Fibroblast of gingiva (primary cell): ENCODE measurements at regions not wholly inside any gene's neighbourhood (a gene's known extent, or its start where the extent isn't known, plus 50 kb on each side); places are given as distances from the start of the nearest gene placed in this dataset.
"Not testable (repeated sequence)": the region's sequence is repeated elsewhere in the genome, so short reads cannot be mapped to it uniquely, and the experiment has no call there.

Source experiments
- DNase-seq: peaks from one replicate; pipeline ENCODE4 v3.0.0-alpha.2; 2011; ENCODE audit warnings: low read depth

DNA sequence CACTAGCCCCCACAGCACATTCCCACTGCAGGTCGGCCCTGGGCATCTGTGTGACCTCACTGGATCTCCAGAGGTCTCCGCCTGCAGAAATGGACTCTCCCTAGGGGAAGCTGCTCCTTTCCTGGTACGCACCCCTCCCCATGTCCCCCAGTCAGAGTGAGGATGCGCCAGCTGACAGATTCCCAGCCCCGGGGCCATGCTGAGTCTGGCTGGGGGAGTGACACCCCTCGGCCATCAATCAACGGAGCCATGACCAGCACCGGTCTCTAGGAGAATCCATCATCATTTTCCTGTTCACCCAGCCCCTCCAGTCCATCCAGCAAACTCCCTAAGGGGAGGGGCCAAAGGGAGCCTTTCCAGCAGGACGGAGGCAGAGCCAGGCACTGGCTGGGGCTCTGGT lies 68.7 kb upstream of the PAX7 start:
- DNase-seq, result no peak

DNA sequence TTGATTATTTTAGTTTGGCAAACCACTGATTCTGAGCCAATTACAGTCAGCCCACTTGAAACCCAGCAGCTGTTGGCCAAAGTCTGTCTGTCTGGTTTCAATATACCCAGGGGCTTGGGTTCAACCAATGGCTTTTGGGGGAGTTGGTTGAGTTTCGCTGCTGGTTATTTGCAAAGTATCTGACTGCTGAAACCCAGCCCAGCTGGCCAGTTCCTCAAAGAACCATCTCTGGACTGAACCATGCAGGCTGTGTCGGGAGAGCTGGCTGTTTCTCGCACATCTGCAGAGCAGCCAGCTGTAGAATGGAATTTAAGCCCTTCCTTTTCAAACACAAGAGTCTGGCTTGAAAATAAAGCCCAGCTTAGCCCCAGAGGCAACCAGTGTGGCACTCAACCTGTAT lies 66.0 kb upstream of the PAX7 start:
- no peak for DNase-seq

DNA sequence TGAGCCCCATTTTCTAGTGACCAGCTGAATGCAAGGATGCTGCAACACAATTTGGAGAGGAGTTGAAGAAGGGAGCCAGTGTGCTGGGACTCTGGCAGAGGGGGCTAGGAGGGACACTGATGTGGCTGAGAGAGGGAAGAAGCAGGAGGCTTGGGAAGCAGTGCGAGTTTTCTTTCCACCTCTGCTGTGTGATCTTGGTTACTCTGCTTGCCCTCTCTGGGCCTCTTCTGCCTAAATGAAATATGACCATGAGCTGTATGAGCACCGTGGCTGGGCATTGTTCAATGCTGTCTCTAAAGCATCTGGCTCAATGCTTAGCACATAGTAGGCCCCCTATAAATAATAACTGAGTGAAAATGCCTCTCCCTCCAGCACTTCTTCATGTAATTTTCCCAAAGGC lies 65.3 kb upstream of the PAX7 start:
- no peak for DNase-seq

DNA sequence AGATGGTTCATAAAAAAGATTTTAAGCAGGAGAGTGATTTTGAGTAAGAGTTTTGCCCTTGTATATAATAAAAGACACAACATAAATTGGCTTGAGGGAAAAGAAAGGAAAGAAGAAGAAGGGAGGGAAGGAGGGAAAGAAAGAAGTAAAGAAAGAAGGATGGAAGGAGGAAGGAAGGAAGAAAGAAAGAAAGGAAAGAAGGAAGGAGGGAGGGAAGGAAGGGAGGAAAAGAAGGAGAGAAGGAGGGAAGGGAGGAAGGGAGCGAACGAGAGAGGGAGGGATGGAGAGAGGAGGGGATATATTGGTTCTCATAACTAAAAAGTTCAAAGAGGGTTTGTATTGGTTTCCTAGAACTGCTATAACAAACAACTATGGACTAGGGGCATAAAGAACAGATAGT lies 62.2 kb upstream of the PAX7 start:
- no peak for DNase-seq

DNA sequence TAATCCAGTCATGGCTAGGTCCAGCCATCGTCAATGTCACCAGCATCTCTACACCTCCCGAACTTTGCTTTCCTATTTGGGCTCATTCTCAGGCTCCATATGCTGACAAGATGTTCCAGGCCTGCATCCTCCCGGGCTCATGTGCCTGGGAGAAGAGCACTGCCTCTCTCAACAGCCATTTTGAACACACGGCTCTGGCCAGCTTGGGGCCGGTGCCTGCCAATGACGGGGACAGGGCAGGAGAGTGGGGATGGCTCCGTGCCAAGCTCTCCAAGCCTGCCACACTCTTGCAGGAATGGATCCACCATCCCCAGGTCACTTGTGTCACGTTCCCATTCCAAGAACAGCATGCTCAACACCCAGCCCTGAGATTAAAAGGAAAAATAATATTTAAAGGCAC lies 61.4 kb upstream of the PAX7 start:
- no peak for DNase-seq

DNA sequence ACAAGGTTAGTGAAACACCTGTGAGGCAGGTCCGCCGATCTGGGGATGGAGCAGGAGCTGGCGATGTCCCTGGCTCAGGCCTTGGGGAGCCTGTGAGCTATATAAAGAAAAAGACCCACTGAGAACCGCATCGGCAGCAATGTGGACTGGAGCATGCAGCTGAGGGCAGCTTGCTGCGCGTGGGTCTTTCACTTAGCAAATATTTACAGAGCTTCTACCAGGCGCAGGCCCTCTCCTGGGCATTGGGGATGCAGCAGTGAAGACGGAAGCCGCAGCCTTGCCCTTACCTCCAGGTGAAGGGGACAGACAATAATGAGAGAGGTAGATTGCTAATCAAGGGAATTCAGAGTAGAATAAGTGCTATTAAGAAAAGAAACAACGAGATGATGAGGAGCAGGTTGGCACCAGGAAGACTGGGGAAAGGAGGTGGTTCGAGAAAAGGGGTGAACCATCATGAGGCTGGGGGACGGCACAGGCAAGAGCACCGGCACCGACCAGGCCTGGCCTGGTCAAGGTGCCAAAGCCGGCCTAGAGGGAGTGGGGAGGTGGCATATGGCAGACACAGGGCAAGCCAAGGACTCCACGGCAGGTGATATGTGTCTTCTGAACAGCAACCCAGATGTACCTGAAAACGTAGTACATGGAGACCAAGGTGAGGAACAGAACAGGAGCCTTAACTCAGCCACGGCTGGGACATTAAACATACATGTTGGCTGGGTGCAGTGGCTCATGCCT lies 60.7 kb upstream of the PAX7 start:
- DNase-seq, result no peak

DNA sequence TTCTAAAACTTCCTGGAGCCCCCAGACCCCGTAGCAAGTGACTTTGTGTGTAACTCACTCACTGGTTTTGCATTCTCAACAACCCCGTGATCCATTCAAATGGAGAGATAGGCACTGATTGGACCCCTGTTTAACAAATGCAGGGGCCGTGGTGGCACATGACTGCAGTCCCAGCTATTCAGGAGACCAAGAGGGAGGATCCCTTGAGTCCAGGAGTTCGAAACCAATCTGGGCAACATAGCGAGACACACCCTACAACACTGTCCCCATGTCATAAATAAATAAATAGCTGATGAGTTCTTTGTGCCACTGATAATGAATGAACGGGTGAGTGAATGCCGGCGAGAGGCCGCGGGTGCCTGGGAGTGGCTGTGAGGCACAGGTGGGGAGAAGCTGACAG lies 59.4 kb upstream of the PAX7 start:
- no peak for DNase-seq

DNA sequence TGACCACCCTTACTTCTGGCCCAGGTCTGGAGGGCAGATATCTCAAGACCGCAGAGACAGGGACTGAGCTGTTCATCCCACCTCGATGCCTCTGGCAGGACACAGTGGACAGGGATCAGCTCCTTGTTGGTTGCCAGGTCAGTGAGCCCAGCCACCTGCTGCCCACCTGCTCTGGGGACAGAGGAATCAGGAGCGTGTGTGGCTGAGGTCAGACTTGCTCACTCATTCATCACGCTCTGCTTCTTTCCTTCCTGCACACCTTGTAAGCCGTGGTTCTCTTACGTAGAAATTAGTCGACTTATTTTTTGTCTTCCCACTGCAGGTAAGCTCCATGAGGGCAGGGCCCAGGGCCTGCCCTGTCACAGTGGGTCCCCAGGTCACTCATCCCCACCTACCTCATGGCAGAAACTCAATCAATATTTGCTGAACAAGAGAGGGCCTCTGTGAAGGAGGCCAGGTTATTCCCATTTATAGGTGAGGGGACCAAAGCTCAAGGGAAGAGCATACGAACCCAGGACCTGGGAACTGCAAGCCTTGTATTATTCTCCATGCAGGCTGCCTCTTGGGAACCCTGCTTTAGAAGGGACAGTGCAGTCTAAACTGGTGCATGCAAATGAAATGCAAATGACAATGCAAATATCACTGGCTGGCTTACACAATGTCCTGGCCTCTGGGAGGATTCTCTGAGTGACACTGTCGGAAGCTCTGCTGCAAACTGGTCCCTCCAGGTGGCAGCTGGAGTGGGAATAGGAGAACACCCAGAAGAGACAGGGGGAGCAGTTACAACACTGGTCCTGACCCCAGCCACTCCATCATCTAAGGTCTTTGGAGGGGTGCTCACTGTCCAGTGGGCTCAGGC lies 58.4 kb upstream of the PAX7 start:
- no peak for DNase-seq

DNA sequence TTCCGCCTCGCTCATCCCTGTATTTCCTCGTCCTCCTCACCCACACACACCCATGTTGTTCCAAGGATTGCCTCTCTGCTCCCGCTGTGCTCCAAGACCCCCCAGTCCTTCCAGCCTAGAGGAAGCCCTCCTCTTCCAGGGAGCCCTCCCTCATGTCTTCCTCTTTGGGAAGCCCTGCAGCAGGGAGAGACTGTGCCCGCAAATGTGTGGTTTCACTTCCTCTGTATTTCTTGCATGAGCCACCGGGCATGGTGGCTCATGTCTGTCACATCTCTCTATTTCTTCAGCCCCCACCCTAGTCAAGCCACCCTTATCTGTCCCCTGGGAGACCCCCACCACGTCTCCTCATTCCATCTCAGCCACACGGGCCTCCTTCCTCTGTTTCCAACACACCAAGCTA lies 57.5 kb upstream of the PAX7 start:
- no peak for DNase-seq

DNA sequence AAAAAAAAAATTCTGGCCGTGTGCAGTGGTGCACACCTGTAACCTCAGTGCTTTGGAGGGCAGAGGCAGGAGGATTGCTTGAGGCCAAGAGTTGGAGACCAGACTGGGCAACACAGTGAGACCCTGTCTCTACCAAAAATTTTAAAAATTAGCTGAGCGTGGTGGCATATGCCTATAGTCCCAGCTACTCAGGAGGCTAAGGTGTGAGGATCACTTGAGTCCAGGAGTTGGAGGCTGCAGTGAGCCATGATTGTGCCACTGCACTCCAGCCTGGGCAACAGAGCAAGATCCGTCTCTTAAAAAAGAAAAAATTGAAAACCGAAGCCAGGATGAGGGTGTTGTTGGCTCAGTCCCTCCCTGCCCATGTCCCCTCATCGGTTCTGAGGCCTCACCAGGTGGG lies 55.9 kb upstream of the PAX7 start:
- DNase-seq, result no peak

DNA sequence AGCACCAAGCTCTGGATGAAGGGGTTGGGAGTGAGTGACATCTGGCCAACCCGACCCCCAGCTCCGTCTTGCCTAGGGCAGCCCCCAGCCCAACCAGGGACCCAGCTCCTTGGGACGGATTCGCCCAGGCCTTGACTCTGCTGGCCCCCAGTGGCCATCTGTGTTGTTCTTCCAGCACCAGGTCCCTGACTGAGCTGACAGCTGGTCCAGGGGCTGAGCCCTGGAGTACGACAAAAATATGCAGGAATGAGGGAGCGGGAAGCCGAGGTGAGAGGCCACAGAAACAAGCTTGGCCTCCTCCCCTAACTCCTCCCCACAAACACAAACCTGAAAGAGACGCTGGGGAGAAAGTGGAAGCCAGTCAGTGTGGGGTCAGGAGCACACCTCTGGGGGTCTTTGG lies 55.0 kb upstream of the PAX7 start:
- peak; percentile 24 for DNase-seq

DNA sequence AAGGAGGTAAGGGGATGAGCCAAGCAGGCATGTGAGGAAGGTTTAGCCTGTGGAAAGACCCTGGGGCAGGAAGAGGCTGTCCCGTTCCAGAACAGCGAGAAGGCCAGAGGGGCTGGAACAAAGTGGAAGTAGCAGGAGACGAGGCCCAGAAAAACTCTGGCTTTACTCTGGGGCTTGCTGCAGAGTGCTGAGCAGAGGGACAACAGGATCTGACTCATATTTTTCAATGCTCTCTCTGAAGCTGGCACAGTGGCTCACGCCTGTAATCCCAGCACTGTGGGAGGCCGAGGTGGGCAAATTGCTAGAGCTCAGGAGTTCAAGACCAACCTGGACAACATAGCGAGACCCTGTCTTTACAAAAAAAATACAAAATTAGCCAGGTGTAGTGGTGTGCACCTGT lies 52.4 kb upstream of the PAX7 start:
- DNase-seq, result no peak

DNA sequence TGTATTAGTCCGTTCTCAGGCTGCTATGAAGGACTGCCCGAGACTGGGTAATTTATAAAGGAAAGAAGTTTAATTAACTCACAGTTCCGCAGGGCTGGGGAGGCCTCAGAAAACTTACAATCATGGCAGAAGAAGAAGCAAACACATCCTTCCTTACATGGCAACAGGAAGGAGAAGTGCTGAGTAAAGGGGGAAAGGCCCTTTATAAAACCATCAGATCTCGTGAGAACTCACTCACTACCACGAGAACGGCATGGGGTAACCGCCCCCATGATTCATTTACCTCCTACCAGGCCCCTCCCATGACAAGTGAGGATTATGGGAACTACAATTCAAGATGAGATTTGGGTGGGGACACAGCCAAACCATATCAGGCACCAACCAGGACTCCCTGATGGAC lies 51.4 kb upstream of the PAX7 start:
- not testable (repeated sequence) for DNase-seq

DNA sequence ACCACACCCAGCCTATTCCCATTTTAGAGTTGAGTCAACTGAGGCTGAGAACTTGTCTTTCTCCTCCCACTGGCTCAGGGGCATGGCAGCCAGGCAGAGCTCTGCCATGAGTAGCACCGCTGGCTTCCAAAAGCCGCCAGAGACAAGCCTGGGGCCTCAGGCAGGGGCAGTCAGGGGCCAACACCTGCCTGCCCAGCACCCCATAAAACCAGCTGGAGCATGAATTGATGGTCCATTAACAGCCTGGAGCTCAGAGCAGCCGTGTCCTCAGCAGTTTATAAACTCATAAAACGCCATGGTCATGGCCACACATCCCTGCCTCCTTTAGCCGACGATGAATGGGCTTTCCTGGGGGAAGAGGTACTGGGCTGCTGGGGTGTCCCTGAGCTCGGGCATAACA lies 50.6 kb upstream of the PAX7 start:
- no peak for DNase-seq

DNA sequence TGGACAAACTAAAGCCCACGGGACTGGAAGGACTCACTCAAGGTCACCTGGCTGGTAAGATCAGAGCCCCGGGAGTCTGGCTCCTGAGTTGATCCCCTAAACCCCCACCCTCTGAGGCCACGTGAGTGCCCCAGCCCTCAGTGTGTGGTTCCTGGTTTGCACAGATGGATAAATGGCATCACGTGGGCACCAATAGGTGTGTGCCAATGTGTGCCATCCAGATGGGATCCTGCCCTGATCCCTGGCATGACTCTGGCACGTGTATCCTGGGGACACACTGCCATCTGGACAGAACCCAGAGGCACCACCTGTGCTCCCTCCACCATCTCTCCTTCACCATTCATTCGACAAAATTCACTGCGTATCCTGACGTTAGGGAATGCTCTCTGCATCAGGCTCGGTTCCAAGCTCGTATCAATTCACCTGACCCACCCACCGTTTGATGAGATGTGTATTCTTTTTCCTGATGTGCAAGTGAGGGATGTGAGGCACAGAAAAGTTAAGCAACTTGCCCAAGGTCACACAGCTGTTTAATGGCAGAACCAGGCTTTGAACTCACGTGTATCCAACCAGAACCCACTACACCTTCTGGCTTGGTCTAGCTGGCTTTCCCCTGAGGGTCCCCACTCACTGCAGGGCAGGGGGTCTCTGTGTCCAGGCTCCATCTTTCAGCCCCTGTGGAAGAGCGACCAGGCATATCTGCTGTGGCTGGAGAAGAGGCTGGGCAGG lies 49.8 kb upstream of the PAX7 start:
- DNase-seq, result no peak
